Hematopoietic multipotent progenitor cell treated with erythropoietin and hydrocortisone succinate and interleukin-3 and kit ligand, for 8 days (in vitro differentiated cells): ENCODE measurements at regions not wholly inside any gene's neighbourhood (a gene's known extent, or its start where the extent isn't known, plus 50 kb on each side); places are given as distances from the start of the nearest gene placed in this dataset.
"Not testable (repeated sequence)": the region's sequence is repeated elsewhere in the genome, so short reads cannot be mapped to it uniquely, and the experiment has no call there.

Source experiments
- DNase-seq: peaks from one replicate; pipeline ENCODE4 v3.0.0-alpha.2; 2015

DNA sequence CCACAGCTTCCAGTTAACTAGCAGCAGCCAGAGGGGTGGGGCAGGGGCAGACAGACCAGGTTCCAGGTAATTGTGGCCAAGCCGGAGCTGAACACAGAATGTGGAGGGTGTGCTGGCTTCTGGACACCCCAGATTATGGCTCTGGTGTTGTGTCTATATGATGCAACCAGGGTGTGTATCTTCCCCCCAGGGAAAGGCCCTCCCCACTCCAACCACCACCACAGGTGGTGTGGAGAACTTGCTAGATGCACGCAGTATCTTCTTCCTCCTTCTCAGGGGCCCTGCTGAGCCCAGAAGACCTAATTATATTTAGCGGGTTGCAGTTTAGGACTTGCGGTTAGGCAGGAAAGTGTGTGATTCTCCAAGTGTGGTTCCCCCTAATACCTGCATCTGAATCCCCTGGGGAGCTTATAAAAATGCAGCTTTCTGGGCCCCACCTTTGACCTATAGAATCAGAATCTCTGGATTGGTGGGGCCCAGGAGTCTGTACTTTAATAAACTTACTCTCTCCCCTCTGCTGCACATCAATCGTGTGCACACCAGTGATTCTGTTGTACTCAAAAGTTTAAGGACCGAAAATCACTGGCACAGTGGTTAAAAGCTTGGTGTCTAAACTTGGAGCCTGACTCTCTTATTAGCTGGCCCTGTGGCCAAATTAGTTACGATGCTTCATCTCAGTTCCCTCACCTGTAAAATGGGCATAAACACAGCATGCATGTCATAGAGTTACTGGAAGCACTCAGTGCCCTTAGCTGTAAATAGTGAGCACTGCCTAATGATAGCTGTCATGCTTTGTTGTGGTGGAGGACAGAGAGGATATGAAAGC is 379.1 kb upstream of the PROK2 start:
- DNase-seq, result peak; percentile 92

GRCh38 chr3:72162649-72163184 is 377.8 kb upstream of the PROK2 start:
- no peak for DNase-seq

- no peak for DNase-seq
Measured at GRCh38 chr3:72161881-72162595, 377.1 kb upstream of the PROK2 start.

- DNase-seq, result not testable (repeated sequence)
Measured at GRCh38 chr3:72161285-72161684, 376.3 kb upstream of the PROK2 start.

GRCh38 chr3:72160351-72160750 is 375.4 kb upstream of the PROK2 start:
- DNase-seq, result no peak

DNA sequence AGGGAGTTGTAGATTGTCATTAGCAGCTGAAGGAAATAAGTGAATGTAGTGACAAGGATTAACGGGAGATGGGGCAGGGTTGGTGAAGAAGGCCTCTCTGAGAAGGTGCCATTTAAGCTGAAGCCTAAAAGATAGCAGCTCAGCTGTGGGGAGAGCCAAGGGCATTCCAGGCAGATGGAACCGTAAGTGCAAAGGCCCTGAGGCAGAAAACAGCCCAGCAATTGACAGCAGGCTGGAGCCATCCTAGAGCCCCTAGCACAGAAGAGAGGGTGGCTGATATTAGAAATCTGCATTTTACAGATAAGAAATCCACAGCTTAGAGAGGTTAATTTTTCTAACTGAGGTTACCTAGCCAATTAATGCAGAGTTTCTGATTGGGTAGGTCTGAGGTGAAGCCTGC is 374.5 kb upstream of the PROK2 start:
- DNase-seq, result peak; percentile 55

DNA sequence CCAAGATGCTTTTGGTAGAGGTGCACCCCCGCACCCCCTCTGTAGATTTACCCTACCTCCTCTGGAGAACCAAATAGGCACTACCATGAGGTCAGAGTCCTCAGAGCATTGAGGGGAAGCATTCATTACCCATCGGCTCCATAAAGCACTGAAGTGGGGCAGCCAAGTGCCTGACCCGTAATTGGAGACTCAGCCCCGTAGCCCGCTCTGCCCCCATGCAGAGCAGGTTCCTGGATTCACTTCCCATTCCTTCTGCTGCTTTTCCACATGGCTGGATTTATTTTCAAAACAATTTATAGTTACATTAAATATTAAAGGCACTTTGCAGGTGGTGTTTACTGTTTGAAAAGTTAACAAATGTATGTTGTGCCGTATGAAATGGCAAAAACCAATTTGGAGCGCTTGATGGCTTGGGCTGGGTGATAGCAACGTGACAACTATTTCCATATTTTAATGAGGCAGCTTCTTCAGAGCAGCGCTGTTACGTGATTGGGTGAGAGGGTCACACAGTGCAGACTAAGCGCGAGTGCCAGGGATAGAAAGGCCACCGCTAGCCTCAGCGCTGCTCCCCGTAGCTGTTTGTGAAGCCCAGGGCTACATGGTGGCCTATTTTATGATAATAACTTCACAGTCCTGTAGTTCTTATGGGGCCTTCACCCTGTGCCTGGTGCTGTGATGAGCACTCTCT is 373.8 kb upstream of the PROK2 start:
- no peak for DNase-seq

GRCh38 chr3:72157748-72158638 is 373.0 kb upstream of the PROK2 start:
- peak; percentile 42 for DNase-seq

- DNase-seq, result no peak
Measured at GRCh38 chr3:72155391-72156064, 370.6 kb upstream of the PROK2 start.

- DNase-seq, result no peak
Measured at GRCh38 chr3:72154391-72155335, 369.7 kb upstream of the PROK2 start.

DNA sequence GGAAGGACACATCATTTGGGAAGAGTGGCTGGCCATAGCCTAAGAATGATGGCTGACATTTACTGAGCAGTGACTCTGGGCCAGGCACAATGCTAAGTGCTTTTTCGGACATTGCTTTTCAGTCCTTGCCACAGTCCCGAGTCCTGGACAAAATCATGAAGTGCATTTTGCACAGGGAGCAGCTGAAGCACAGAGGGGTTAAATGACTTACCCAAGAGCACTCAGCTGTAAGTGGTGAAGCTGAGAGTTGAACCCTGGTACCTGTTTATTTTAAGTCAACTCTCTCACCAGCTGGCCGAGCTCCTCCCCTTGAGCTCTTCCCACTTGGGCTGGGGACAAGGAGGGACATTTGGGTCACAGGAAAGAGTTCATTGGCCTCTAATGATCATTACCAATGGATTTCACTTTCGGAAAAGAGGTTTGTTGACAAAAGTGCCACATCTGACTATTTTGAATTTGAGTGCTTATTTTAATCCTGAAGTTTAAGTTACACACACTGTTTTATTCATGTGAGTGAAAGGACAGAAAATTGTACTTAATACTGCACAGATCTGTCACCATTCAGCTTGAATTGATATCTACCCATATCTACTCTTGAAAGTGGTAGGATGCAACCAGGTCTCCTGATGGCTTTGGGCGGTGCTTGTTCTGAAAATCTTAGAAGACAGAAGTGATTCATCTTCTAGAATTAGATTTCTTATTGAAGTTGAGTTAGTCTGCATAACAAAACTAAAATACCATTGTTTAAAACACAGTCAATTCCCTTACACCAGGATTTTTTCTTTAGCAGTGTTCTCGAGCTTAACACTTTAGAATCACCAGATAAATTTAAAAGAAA is 368.7 kb upstream of the PROK2 start:
- DNase-seq, result no peak

- DNase-seq, result no peak
Measured at GRCh38 chr3:72152551-72153476, 367.9 kb upstream of the PROK2 start.

DNA sequence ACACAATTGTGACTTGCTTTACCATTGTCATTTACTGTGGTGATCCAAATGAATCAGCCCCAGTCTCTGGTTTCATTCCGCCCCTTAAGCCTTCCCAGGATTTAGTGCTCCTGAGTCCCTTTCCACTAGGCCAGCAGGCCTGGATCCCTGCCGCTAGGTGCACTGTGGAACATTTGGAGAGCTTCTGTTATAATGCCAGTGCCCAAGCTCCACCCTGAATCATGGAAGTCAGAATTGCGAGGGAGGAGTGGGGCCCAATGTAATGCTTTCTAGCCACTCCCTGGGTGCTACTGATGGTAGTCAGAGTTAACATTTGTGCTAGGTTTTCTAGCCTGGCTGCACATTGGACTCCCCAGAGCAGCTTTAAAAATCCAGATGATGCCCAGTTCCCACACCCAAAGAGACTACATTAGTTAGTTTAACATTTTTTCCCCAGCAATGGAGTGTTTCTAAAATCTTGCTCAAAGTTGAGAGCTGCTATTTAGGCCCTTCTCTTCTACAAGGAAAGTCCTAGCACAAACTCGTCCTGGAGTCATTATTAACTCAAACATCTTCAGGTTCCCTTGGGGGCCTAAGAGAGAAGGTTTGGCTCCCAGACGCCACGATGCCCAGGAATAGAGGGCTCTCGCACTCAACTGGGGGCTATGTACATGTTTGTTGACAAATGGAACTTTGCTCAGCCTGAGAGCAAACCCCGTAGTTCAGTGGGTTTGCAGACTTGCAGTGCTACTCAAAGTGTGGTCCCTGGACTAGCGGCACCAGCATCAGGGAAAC is 366.7 kb upstream of the PROK2 start:
- DNase-seq, result no peak

- DNase-seq, result no peak
Measured at GRCh38 chr3:72150634-72151412, 365.9 kb upstream of the PROK2 start.

DNA sequence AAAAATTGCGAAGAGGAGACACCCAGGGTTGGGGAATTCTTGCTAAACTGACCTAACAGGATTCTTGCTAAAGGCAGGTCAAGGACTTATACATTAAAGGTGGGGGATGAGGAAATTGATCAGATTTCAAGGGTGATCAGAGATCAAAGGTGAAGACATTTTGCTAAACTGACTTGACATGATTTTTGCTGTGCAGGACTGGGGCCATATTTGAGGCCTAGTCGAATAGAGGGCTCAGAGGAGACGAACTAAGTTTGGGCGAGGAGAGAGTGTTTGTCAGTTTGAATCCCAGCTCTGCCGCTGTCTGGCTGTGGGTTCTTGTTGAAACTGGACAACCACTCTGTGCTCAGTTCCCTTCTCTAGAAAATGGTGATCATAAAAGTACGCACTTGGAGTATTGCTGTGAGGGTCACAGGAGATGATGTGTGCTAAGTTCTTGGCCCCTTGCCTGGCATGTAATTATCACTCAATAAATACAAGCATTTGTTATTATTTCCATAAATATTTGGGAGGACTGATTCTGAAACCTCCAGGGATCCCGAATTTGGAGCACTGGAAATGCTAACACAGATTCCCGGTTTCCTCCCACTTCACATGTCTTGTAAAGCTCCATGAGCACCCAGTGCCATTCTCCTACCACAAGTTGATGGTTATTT is 364.8 kb upstream of the PROK2 start:
- DNase-seq, result no peak

DNA sequence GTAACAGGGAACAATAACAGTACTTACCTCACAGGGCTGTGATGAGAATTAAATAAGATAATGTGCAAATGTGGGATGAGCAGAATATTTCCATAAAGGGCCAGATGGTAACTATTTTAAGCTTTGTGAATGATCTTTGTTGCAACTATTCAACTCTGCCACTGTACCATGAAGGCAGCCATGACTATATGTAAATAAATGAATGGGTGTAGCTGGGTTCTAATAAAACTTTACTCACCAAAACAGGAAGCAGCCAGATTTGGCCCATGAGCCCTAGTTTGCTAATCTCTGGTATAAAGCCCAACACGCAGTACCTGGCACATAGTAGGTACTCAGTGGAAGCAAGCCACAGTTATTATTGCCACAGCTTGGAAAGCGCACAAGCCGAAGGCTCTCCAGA is 362.7 kb upstream of the PROK2 start:
- DNase-seq, result no peak
